Caco-2 (cell line): ENCODE measurements at regions not wholly inside any gene's neighbourhood (a gene's known extent, or its start where the extent isn't known, plus 50 kb on each side); places are given as distances from the start of the nearest gene placed in this dataset.

Source experiments
- BruUV-seq: library from RNA; stranded (reverse); fragments of 400-500 nt; replicated peaks from 2 replicates; lab custom pipeline; 2021; lab: Mats Ljungman, UMichigan
- CTCF ChIA-PET: fragments of 300-600 bp; sonication (Branson Sonifier 250); formaldehyde crosslinking; loops from one replicate; lab custom pipeline; 2022; ENCODE audit warnings: antibody characterized with exemption; lab: Charles Lee
- POLR2A ChIA-PET: fragments of 300-600 bp; sonication (Branson Sonifier 250); formaldehyde crosslinking; loops from one replicate; lab custom pipeline; 2022; ENCODE audit warnings: antibody characterized with exemption; lab: Charles Lee
- DNase-seq, 2 experiments: peaks; one replicate each; pipeline versions ENCODE4 v3.0.0 to v3.0.0-alpha.2; 2020 to 2022
- H3K27me3 ChIP-seq: replicated peaks from 2 replicates; pipeline ENCODE4 v1.6.0; 2011; ENCODE audit warnings: low read length; ENCODE audit not compliant: control insufficient read depth, insufficient read depth
- H3K36me3 ChIP-seq: 2 replicates; pipeline ENCODE4 v1.5.1; 2011; ENCODE audit warnings: low read length; ENCODE audit not compliant: control insufficient read depth, insufficient read depth
- H3K4me1 ChIP-seq: fragments of 250-450 bp; sonication (Bioruptor Pico); 2 replicates; pipeline ENCODE4 v1.5.1; 2020; ENCODE audit warnings: mild to moderate bottlenecking
- H3K4me3 ChIP-seq: 2 replicates; pipeline ENCODE4 v1.5.1; 2011; ENCODE audit warnings: low read depth, mild to moderate bottlenecking, control low read depth, low read length
- H3K9me3 ChIP-seq: fragments of 250-450 bp; sonication (Bioruptor Pico); 2 replicates; pipeline ENCODE4 v1.5.1; 2020; ENCODE audit warnings: mild to moderate bottlenecking, moderate library complexity
- H3K27ac Mint-ChIP-seq: one replicate; pipeline ENCODE4 v1.8.0; 2022; ENCODE audit warnings: mixed read lengths; ENCODE audit not compliant: unreplicated experiment
- H3K27me3 Mint-ChIP-seq: one replicate; pipeline ENCODE4 v1.8.0; 2022; ENCODE audit warnings: mixed read lengths; ENCODE audit not compliant: insufficient read depth, unreplicated experiment
- H3K36me3 Mint-ChIP-seq: one replicate; pipeline ENCODE4 v1.8.0; 2022; ENCODE audit warnings: mild to moderate bottlenecking, mixed read lengths; ENCODE audit not compliant: insufficient read depth, unreplicated experiment
- H3K4me1 Mint-ChIP-seq: one replicate; pipeline ENCODE4 v1.8.0; 2022; ENCODE audit warnings: low read depth, mixed read lengths; ENCODE audit not compliant: unreplicated experiment
- H3K4me3 Mint-ChIP-seq: one replicate; pipeline ENCODE4 v1.8.0; 2022; ENCODE audit warnings: mild to moderate bottlenecking, moderate library complexity, mixed read lengths; ENCODE audit not compliant: unreplicated experiment
- H3K9me3 Mint-ChIP-seq: one replicate; pipeline ENCODE4 v1.8.0; 2022; ENCODE audit warnings: mixed read lengths; ENCODE audit not compliant: unreplicated experiment
- CTCF ChIP-seq, 2 experiments: fragments of 200-600 bp in 1 of 2; IDR thresholded peaks; 1 replicate in 1 of 2; 2 replicates in 1 of 2; pipeline versions ENCODE4 v1.5.1 to v1.8.0; 2011 to 2022; ENCODE audit warnings: antibody characterized with exemption in 1 of 2, control low read depth in 1 of 2, inconsistent platforms in 1 of 2, low read depth in 1 of 2, low read length in 1 of 2, mild to moderate bottlenecking in 1 of 2, moderate library complexity in 1 of 2; ENCODE audit not compliant: insufficient read depth in 1 of 2, severe bottlenecking in 1 of 2, unreplicated experiment in 1 of 2
- intact Hi-C: fragments of 100-400 bp; cut with micrococcal nuclease; formaldehyde crosslinking; loops from one replicate; pipeline ENCODE4 v1.10.0; 2022; ENCODE audit not compliant: unreplicated experiment

GRCh38 chr1:10951961-10952360 lies 60.5 kb upstream of the TARDBP start:
- Histone ChIP-seq H3K27me3 (no peaks in the 10 kb centered on the region), H3K36me3 (no peaks in the 10 kb centered on the region), H3K4me1 (no peaks in the 10 kb centered on the region), H3K9me3 (no peaks in the 10 kb centered on the region), H3K4me3 (no peak overlapping the region)
- Mint-ChIP-seq H3K4me3 (no peak overlapping the region), H3K4me1 (no peaks in the 10 kb centered on the region), H3K27me3 (no peaks in the 10 kb centered on the region), H3K27ac (no peak overlapping the region), H3K36me3 (no peaks in the 10 kb centered on the region), H3K9me3 (no peaks in the 10 kb centered on the region)
- BruUV-seq, result no TSS peak
- intact Hi-C loops, result no loop called here
- no peak for TF ChIP-seq CTCF (IDR thresholded peaks at IDR 0.05; ENCODE audit: insufficient read depth in 1 of 2, low read depth in 1 of 2, low read length in 1 of 2, severe bottlenecking in 1 of 2, unreplicated experiment in 1 of 2)
- POLR2A ChIA-PET, result no interaction called here
- CTCF ChIA-PET, result interaction anchor here (0.7 kb wide), 1 partner anchor 109 kb away, joined by 4 read pairs; no protein-coding TSS in a partner anchor
- DNase-seq, result no peak

GRCh38 chr1:10953505-10954193 lies 58.8 kb upstream of the TARDBP start:
- Histone ChIP-seq H3K4me1 (no peaks in the 10 kb centered on the region), H3K36me3 (no peaks in the 10 kb centered on the region), H3K9me3 (no peaks in the 10 kb centered on the region), H3K4me3 (no peak overlapping the region), H3K27me3 (no peaks in the 10 kb centered on the region)
- Mint-ChIP-seq H3K36me3 (no peaks in the 10 kb centered on the region), H3K27me3 (no peaks in the 10 kb centered on the region), H3K4me3 (no peak overlapping the region), H3K9me3 (no peaks in the 10 kb centered on the region), H3K4me1 (no peaks in the 10 kb centered on the region), H3K27ac (no peak overlapping the region)
- TF ChIP-seq CTCF (IDR thresholded peaks at IDR 0.05; ENCODE audit: insufficient read depth in 1 of 2, low read depth in 1 of 2, low read length in 1 of 2, severe bottlenecking in 1 of 2, unreplicated experiment in 1 of 2), result no peak
- intact Hi-C loops, result no loop called here
- CTCF ChIA-PET, result no interaction called here
- DNase-seq, result no peak
- BruUV-seq, result no TSS peak
- POLR2A ChIA-PET, result no interaction called here

- no peak overlapping the region for H3K27ac Mint-ChIP-seq
- H3K36me3 Mint-ChIP-seq, result peaks cover 5% of the 10 kb centered on the region
- no peak overlapping the region for H3K4me3 ChIP-seq
- DNase-seq, result no peak
- no peaks in the 10 kb centered on the region for H3K27me3 Mint-ChIP-seq
- H3K27me3 ChIP-seq, result no peaks in the 10 kb centered on the region
- no peaks in the 10 kb centered on the region for H3K9me3 ChIP-seq
- H3K9me3 Mint-ChIP-seq, result no peaks in the 10 kb centered on the region
- H3K4me3 Mint-ChIP-seq, result no peak overlapping the region
- BruUV-seq, result no TSS peak
- no peaks in the 10 kb centered on the region for H3K4me1 Mint-ChIP-seq
- ChIA-PET POLR2A (no interaction called here), CTCF (no interaction called here)
- H3K36me3 ChIP-seq, result no peaks in the 10 kb centered on the region
- H3K4me1 ChIP-seq, result no peaks in the 10 kb centered on the region
- intact Hi-C loops, result no loop called here
- no peak for TF ChIP-seq CTCF (IDR thresholded peaks at IDR 0.05; ENCODE audit: insufficient read depth in 1 of 2, low read depth in 1 of 2, low read length in 1 of 2, severe bottlenecking in 1 of 2, unreplicated experiment in 1 of 2)
Observed at GRCh38 chr1:10957133-10957532, 55.3 kb upstream of the TARDBP start.
